ENCODE measurements at regions not wholly inside any gene's neighbourhood (a gene's known extent, or its start where the extent isn't known, plus 50 kb on each side); places are given as distances from the start of the nearest gene placed in this dataset.

GRCh38 chr2:120566331-120567035 lies 169.2 kb upstream of the GLI2 start:
- TF ChIP-seq TAF1 (IDR thresholded peaks at IDR 0.05; ENCODE audit: borderline replicate concordance, low read depth, low read length) (no peak), POLR2A (IDR thresholded peaks at IDR 0.05; ENCODE audit: low read depth, low read length) (no peak), POLR2AphosphoS5 (IDR thresholded peaks at IDR 0.05; ENCODE audit: low read depth, low read length) (no peak)
